Upper lobe of right lung (tissue), 1 donor: ENCODE measurements at regions not wholly inside any gene's neighbourhood (a gene's known extent, or its start where the extent isn't known, plus 50 kb on each side); places are given as distances from the start of the nearest gene placed in this dataset.
"Not testable (repeated sequence)": the region's sequence is repeated elsewhere in the genome, so short reads cannot be mapped to it uniquely, and the experiment has no call there.

ENCODE experiments used
- ATAC-seq: fragments of 200-7000 bp; cut with Tn5 transposase; one replicate; pipeline ENCODE4 v1.9.1; 2020; ENCODE audit warnings: mild to moderate bottlenecking, moderate library complexity
- DNase-seq: peaks from one replicate; pipeline ENCODE4 v3.0.0-alpha.2; 2020
- H3K27ac ChIP-seq: fragments of 200-600 bp; one replicate; pipeline ENCODE4 v1.8.0; 2022
- H3K27me3 ChIP-seq: fragments of 200-600 bp; one replicate; pipeline ENCODE4 v1.8.0; 2022; ENCODE audit warnings: mild to moderate bottlenecking
- H3K36me3 ChIP-seq: fragments of 200-600 bp; one replicate; pipeline ENCODE4 v1.8.0; 2022
- H3K4me1 ChIP-seq: fragments of 200-600 bp; one replicate; pipeline ENCODE4 v1.8.0; 2022
- H3K4me3 ChIP-seq: fragments of 200-600 bp; one replicate; pipeline ENCODE4 v1.8.0; 2022; ENCODE audit warnings: mild to moderate bottlenecking
- H3K9me3 ChIP-seq: fragments of 200-600 bp; one replicate; pipeline ENCODE4 v1.8.0; 2022
- CTCF ChIP-seq: fragments of 200-600 bp; IDR thresholded peaks from one replicate; pipeline ENCODE4 v1.8.0; 2022; ENCODE audit warnings: antibody characterized with exemption
- intact Hi-C: fragments of 100-400 bp; cut with DNase I; formaldehyde crosslinking; loops from one replicate; pipeline ENCODE4 v1.11.0; 2022
- donor health status: DM: no; HTN: yes; CAD: no; lungs with severe emphysema.

- ATAC-seq, H3K4me3 ChIP-seq, intact Hi-C loops, DNase-seq, H3K27me3 ChIP-seq, H3K9me3 ChIP-seq, H3K27ac ChIP-seq, H3K4me1 ChIP-seq, H3K36me3 ChIP-seq: not testable (repeated sequence)
These were observed 159.4 kb downstream of the GOLGA8K start for GRCh38 chr15:32243727-32244126.

- DNase-seq, H3K27ac ChIP-seq, H3K4me3 ChIP-seq, H3K9me3 ChIP-seq, ATAC-seq, H3K36me3 ChIP-seq, H3K27me3 ChIP-seq, H3K4me1 ChIP-seq, intact Hi-C loops: not testable (repeated sequence)
These were observed 160.1 kb downstream of the GOLGA8K start for GRCh38 chr15:32242780-32243528.

- H3K36me3 ChIP-seq, H3K9me3 ChIP-seq, intact Hi-C loops: not testable (repeated sequence)
These were observed 175.5 kb downstream of the GOLGA8K start for GRCh38 chr15:32227410-32228114.

GRCh38 chr15:32222716-32223115 lies 180.4 kb downstream of the GOLGA8K start:
- ATAC-seq (no peak), DNase-seq (no peak)
- no peaks in the 10 kb centered on the region for H3K4me1 ChIP-seq
- H3K27ac ChIP-seq, result no peak overlapping the region
- no peaks in the 10 kb centered on the region for H3K36me3 ChIP-seq
- no peak for TF ChIP-seq CTCF
- intact Hi-C loops, result no loop called here
- H3K4me3 ChIP-seq, result no peak overlapping the region
- H3K9me3 ChIP-seq, result no peaks in the 10 kb centered on the region
- no peaks in the 10 kb centered on the region for H3K27me3 ChIP-seq

More at GRCh38 chr15:32227410-32228114, 175.5 kb downstream of the GOLGA8K start:
- H3K4me3 ChIP-seq, H3K27me3 ChIP-seq, ATAC-seq, DNase-seq, H3K27ac ChIP-seq, H3K4me1 ChIP-seq: not testable (repeated sequence)
